Right lobe of liver (tissue), 4 donors: ENCODE measurements at regions not wholly inside any gene's neighbourhood (a gene's known extent, or its start where the extent isn't known, plus 50 kb on each side); places are given as distances from the start of the nearest gene placed in this dataset.

ENCODE experiments used
- POLR2A ChIP-seq: fragments of 450-650 bp; IDR thresholded peaks from one replicate; pipeline ENCODE4 v1.6.1; 2017; ENCODE audit warnings: antibody characterized with exemption, mild to moderate bottlenecking
- TF ChIP-seq, protein P1 (sequence below), 4 donors: fragments of 200-600 bp in 3 of 4; fragments of 450-650 bp in 1 of 4; IDR thresholded peaks; one replicate each; pipeline versions ENCODE4 v1.5.1 to v1.8.0; 2016 to 2022; ENCODE audit warnings: antibody characterized with exemption in 4 of 4, mild to moderate bottlenecking in 2 of 4
- donor health status: DM: no; HTN: no; CAD: no.
- donor health status: DM: no; HTN: no; CAD: no.
- donor health status: DM: no; HTN: yes; CAD: no.

DNA sequence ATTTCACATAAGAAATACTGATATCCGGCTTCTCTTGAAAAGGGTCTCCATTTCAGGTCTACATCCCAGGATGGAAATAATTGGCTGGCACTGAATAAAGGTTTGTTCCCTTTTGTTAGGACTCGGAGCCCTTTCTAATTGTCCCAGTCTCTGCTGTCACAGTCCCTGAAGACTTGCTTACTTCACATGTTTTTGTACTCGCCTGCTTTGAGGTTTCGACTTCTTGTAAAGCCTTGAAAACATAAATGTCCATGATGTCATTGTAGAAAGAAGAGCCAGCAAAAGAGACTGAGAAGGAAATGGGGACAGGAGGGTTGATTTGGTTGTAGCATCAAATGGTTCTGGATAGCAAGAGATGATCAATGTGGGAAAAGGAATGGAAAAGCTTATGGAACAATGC lies 963.4 kb upstream of the SEMA6D start:
- TF ChIP-seq, protein P1, sequence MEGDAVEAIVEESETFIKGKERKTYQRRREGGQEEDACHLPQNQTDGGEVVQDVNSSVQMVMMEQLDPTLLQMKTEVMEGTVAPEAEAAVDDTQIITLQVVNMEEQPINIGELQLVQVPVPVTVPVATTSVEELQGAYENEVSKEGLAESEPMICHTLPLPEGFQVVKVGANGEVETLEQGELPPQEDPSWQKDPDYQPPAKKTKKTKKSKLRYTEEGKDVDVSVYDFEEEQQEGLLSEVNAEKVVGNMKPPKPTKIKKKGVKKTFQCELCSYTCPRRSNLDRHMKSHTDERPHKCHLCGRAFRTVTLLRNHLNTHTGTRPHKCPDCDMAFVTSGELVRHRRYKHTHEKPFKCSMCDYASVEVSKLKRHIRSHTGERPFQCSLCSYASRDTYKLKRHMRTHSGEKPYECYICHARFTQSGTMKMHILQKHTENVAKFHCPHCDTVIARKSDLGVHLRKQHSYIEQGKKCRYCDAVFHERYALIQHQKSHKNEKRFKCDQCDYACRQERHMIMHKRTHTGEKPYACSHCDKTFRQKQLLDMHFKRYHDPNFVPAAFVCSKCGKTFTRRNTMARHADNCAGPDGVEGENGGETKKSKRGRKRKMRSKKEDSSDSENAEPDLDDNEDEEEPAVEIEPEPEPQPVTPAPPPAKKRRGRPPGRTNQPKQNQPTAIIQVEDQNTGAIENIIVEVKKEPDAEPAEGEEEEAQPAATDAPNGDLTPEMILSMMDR (IDR thresholded peaks at IDR 0.05): no peak
- no peak for TF ChIP-seq POLR2A
